ENCODE measurements at regions not wholly inside any gene's neighbourhood (a gene's known extent, or its start where the extent isn't known, plus 50 kb on each side); places are given as distances from the start of the nearest gene placed in this dataset.

- Histone ChIP-seq H3K9me3 (ENCODE audit: insufficient read depth, low read depth) (no peaks in the 10 kb centered on the region), H2AFZ (no peak overlapping the region), H3K36me3 (ENCODE audit: low read depth) (no peaks in the 10 kb centered on the region), H3K4me1 (replicated peaks; ENCODE audit: insufficient read depth) (no peaks in the 10 kb centered on the region), H4K20me1 (ENCODE audit: insufficient read depth) (no peaks in the 10 kb centered on the region), H3K9me2 (ENCODE audit: insufficient read depth) (no peaks in the 10 kb centered on the region), H3K79me2 (ENCODE audit: low read depth) (no peaks in the 10 kb centered on the region), H3K4me2 (no peak overlapping the region), H3F3A (ENCODE audit: insufficient read depth, low read depth) (no peaks in the 10 kb centered on the region), H3K4me3 (no peak overlapping the region), H3K27ac (no peak overlapping the region), H3K27me3 (ENCODE audit: insufficient read depth, low read depth) (peaks cover 91% of the 10 kb centered on the region)
- intact Hi-C loops (cut with micrococcal nuclease; ENCODE audit: unreplicated experiment) = no loop called here
- no TSS peak for BruUV-seq (replicated peaks)
- POLR2A ChIA-PET (ENCODE audit: unreplicated experiment) = no interaction called here
- no peak; the same call in 1 of the 2 replicates for TF ChIP-seq EZH2 (IDR thresholded peaks at IDR 0.05; ENCODE audit: low read depth)
- TF ChIP-seq, protein P1, sequence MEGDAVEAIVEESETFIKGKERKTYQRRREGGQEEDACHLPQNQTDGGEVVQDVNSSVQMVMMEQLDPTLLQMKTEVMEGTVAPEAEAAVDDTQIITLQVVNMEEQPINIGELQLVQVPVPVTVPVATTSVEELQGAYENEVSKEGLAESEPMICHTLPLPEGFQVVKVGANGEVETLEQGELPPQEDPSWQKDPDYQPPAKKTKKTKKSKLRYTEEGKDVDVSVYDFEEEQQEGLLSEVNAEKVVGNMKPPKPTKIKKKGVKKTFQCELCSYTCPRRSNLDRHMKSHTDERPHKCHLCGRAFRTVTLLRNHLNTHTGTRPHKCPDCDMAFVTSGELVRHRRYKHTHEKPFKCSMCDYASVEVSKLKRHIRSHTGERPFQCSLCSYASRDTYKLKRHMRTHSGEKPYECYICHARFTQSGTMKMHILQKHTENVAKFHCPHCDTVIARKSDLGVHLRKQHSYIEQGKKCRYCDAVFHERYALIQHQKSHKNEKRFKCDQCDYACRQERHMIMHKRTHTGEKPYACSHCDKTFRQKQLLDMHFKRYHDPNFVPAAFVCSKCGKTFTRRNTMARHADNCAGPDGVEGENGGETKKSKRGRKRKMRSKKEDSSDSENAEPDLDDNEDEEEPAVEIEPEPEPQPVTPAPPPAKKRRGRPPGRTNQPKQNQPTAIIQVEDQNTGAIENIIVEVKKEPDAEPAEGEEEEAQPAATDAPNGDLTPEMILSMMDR (conservative IDR thresholded peaks at IDR 0.05) = no peak
- DNase-seq = no peak
- CTCF ChIA-PET = no interaction called here
These were observed 63.8 kb downstream of the UNCX start for GRCh38 chr7:1296356-1296981.

GRCh38 chr7:1297017-1297960, 64.6 kb downstream of the UNCX start:
- Histone ChIP-seq H3K4me1 (replicated peaks; ENCODE audit: insufficient read depth) (no peaks in the 10 kb centered on the region), H3K9me3 (ENCODE audit: insufficient read depth, low read depth) (no peaks in the 10 kb centered on the region), H3K4me3 (no peak overlapping the region), H3F3A (ENCODE audit: insufficient read depth, low read depth) (no peaks in the 10 kb centered on the region), H4K20me1 (ENCODE audit: insufficient read depth) (no peaks in the 10 kb centered on the region), H3K79me2 (ENCODE audit: low read depth) (no peaks in the 10 kb centered on the region), H3K9me2 (ENCODE audit: insufficient read depth) (no peaks in the 10 kb centered on the region), H3K36me3 (ENCODE audit: low read depth) (no peaks in the 10 kb centered on the region), H3K27me3 (ENCODE audit: insufficient read depth, low read depth) (peaks cover 91% of the 10 kb centered on the region), H2AFZ (no peak overlapping the region), H3K4me2 (no peak overlapping the region), H3K27ac (no peak overlapping the region)
- TF ChIP-seq, protein P1 (conservative IDR thresholded peaks at IDR 0.05) = no peak
- TF ChIP-seq EZH2 (IDR thresholded peaks at IDR 0.05; ENCODE audit: low read depth) = no peak
- CTCF ChIA-PET = no interaction called here
- POLR2A ChIA-PET (ENCODE audit: unreplicated experiment) = interaction anchor here (0.6 kb wide), 1 partner anchor 58 kb away, joined by 5 read pairs; no protein-coding TSS in a partner anchor
- no TSS peak for BruUV-seq (replicated peaks)
- no peak for DNase-seq
- intact Hi-C loops (cut with micrococcal nuclease; ENCODE audit: unreplicated experiment) = no loop called here

DNA sequence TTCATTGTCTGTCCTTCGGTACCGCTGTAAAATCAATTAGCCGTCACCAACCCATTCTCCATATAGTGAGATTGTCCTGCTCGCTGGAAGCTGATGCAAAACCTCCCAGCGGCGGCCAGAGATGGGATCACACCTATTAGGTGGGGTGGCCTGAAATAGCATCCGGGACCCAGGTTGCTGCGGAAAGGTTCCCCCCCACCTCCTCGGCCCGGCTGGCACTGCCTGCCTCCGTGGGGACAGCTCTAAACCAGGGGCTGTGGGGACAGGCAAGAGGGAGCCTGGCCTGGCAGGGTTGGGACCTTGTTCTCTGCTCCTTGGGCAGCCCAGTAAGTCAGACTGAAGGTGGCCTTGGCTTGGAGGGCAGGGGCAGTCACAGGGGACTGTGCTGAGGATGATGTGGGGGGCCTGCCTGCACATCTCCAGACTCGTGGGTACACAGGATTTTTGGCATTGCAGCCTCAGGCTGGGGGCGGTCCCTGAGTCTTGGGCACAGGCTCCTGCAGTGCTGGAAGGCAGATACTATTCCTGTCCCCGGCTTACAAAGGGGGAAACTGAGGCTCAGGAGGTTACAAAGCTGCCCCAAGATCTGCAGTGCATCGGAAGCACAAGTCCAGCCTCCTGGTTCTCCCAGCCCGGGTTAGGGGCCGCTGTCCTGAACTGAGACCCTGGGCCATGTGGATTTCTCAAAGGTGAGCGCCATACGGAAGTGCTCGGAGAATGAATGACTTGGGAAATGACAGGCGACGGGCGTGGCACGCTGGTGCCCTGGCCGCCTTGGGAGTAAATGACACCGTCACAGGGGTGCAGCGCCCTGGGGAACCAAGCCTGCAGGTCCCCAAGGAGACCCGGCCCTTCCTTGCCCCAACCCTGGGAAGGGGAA, 65.6 kb downstream of the UNCX start:
- POLR2A ChIA-PET (ENCODE audit: unreplicated experiment) = interaction anchor here (0.6 kb wide), 1 partner anchor 59 kb away, joined by 5 read pairs; no protein-coding TSS in a partner anchor
- intact Hi-C loops (cut with micrococcal nuclease; ENCODE audit: unreplicated experiment) = no loop called here
- Histone ChIP-seq H3K27me3 (ENCODE audit: insufficient read depth, low read depth) (peaks cover 91% of the 10 kb centered on the region), H3K4me1 (replicated peaks; ENCODE audit: insufficient read depth) (no peaks in the 10 kb centered on the region), H2AFZ (no peak overlapping the region), H3F3A (ENCODE audit: insufficient read depth, low read depth) (no peaks in the 10 kb centered on the region), H3K79me2 (ENCODE audit: low read depth) (no peaks in the 10 kb centered on the region), H3K4me2 (no peak overlapping the region), H3K9me3 (ENCODE audit: insufficient read depth, low read depth) (no peaks in the 10 kb centered on the region), H3K27ac (no peak overlapping the region), H3K36me3 (ENCODE audit: low read depth) (no peaks in the 10 kb centered on the region), H4K20me1 (ENCODE audit: insufficient read depth) (no peaks in the 10 kb centered on the region), H3K4me3 (no peak overlapping the region), H3K9me2 (ENCODE audit: insufficient read depth) (no peaks in the 10 kb centered on the region)
- no TSS peak for BruUV-seq (replicated peaks)
- DNase-seq = no peak
- TF ChIP-seq EZH2 (IDR thresholded peaks at IDR 0.05; ENCODE audit: low read depth) = no peak
- TF ChIP-seq, protein P1 (conservative IDR thresholded peaks at IDR 0.05) = no peak
- CTCF ChIA-PET = interaction anchor here (0.5 to 0.6 kb wide), 2 partner anchors 16 to 99 kb away, joined by 3 to 4 read pairs; no protein-coding TSS in a partner anchor

Measured in PC-9 (cell line).